IMR-90 (cell line): ENCODE measurements at regions not wholly inside any gene's neighbourhood (a gene's known extent, or its start where the extent isn't known, plus 50 kb on each side); places are given as distances from the start of the nearest gene placed in this dataset.
A peak's percentile ranks its signal among the peaks of the same experiment; 100 is the strongest.

Experiments
- ATAC-seq: fragments of 200-7000 bp; cut with Tn5 transposase; 2 replicates; pipeline ENCODE4 v1.9.1; 2020; ENCODE audit warnings: low read depth, mild to moderate bottlenecking, moderate library complexity
- BruUV-seq: library from RNA; stranded (reverse); fragments of 400-500 nt; replicated peaks from 2 replicates; lab custom pipeline; 2021; lab: Mats Ljungman, UMichigan
- CTCF ChIA-PET: fragments of 300-600 bp; formaldehyde crosslinking; extraction: SDS; loops from one replicate; lab custom pipeline; 2021; ENCODE audit warnings: antibody characterized with exemption; lab: Yijun Ruan, JAX
- POLR2A ChIA-PET: fragments of 300-600 bp; sonication (Branson Sonifier 250); formaldehyde crosslinking; loops from one replicate; lab custom pipeline; 2022; ENCODE audit warnings: antibody characterized with exemption; ENCODE audit not compliant: unreplicated experiment; lab: Charles Lee
- DNase-seq: peaks from one replicate; pipeline ENCODE4 v3.0.0; 2013
- H2AFZ ChIP-seq: replicated peaks from 2 replicates; pipeline ENCODE3; 2013; ENCODE audit warnings: low read length, mild to moderate bottlenecking; ENCODE audit not compliant: poor library complexity
- H2AK5ac ChIP-seq: 2 replicates; pipeline ENCODE4 v1.6.1; 2013; ENCODE audit warnings: low read depth, low read length, inconsistent platforms
- H2AK9ac ChIP-seq: replicated peaks from 2 replicates; pipeline ENCODE3; 2013; ENCODE audit warnings: mild to moderate bottlenecking, low read depth, low read length, moderate library complexity; ENCODE audit not compliant: poor library complexity
- H2BK120ac ChIP-seq: 2 replicates; pipeline ENCODE4 v1.6.1; 2013; ENCODE audit warnings: low read depth, low read length, inconsistent platforms
- H2BK15ac ChIP-seq: 3 replicates; pipeline ENCODE4 v1.6.1; 2013; ENCODE audit warnings: low read depth, low read length, inconsistent platforms
- H2BK20ac ChIP-seq: 2 replicates; pipeline ENCODE4 v1.6.1; 2013; ENCODE audit warnings: low read depth, mild to moderate bottlenecking, inconsistent platforms, low read length, moderate library complexity
- H2BK5ac ChIP-seq: 2 replicates; pipeline ENCODE4 v1.6.1; 2013; ENCODE audit warnings: mild to moderate bottlenecking, low read depth, low read length, inconsistent platforms; ENCODE audit not compliant: poor library complexity, severe bottlenecking
- H3K14ac ChIP-seq: replicated peaks from 2 replicates; pipeline ENCODE4 v1.6.1; 2013; ENCODE audit warnings: low read depth, low read length, inconsistent platforms
- H3K18ac ChIP-seq: 2 replicates; pipeline ENCODE4 v1.6.1; 2013; ENCODE audit warnings: low read depth, low read length, control low read depth
- H3K23ac ChIP-seq: 2 replicates; pipeline ENCODE4 v1.6.1; 2013; ENCODE audit warnings: low read depth, low read length, inconsistent platforms
- H3K27ac ChIP-seq: 2 replicates; pipeline ENCODE4 v1.5.1; 2013; ENCODE audit warnings: mild to moderate bottlenecking, control low read depth, low read length; ENCODE audit not compliant: insufficient read depth
- H3K27me3 ChIP-seq: 2 replicates; pipeline ENCODE4 v1.6.1; 2013; ENCODE audit warnings: low read length; ENCODE audit not compliant: control insufficient read depth, insufficient read depth
- H3K36me3 ChIP-seq: 2 replicates; pipeline ENCODE4 v1.6.1; 2013; ENCODE audit warnings: low read length, mixed read lengths; ENCODE audit not compliant: control insufficient read depth, insufficient read depth
- H3K4ac ChIP-seq: 2 replicates; pipeline ENCODE4 v1.6.1; 2013; ENCODE audit warnings: low read depth, low read length, inconsistent platforms
- H3K4me1 ChIP-seq: 2 replicates; pipeline ENCODE4 v1.6.1; 2013; ENCODE audit warnings: low read length, mixed read lengths; ENCODE audit not compliant: control insufficient read depth, insufficient read depth
- H3K4me2 ChIP-seq: 2 replicates; pipeline ENCODE4 v1.6.1; 2013; ENCODE audit warnings: low read depth, mild to moderate bottlenecking, control low read depth, low read length, moderate library complexity
- H3K4me3 ChIP-seq: 2 replicates; pipeline ENCODE4 v1.5.1; 2013; ENCODE audit warnings: low read depth, mild to moderate bottlenecking, control low read depth, low read length, moderate library complexity; ENCODE audit not compliant: insufficient read depth
- H3K56ac ChIP-seq: 2 replicates; pipeline ENCODE4 v1.6.1; 2013; ENCODE audit warnings: low read length, inconsistent platforms; ENCODE audit not compliant: insufficient read depth; ENCODE audit errors: extremely low read depth
- H3K79me1 ChIP-seq, 2 experiments: 2 replicates each; pipeline ENCODE4 v1.6.1; 2013; ENCODE audit warnings: low read length in 2 of 2, inconsistent platforms in 1 of 2, low read depth in 1 of 2
- H3K9ac ChIP-seq: 2 replicates; pipeline ENCODE4 v1.6.1; 2013; ENCODE audit warnings: low read depth, low read length, control low read depth
- H3K9me1 ChIP-seq: 2 replicates; pipeline ENCODE4 v1.6.1; 2013; ENCODE audit warnings: low read length, inconsistent platforms; ENCODE audit not compliant: insufficient read depth
- H3K9me3 ChIP-seq: 2 replicates; pipeline ENCODE4 v1.6.1; 2013; ENCODE audit warnings: low read length; ENCODE audit not compliant: control insufficient read depth, insufficient read depth
- H4K20me1 ChIP-seq: 2 replicates; pipeline ENCODE4 v1.6.1; 2013; ENCODE audit warnings: low read length, inconsistent platforms; ENCODE audit not compliant: insufficient read depth
- H4K5ac ChIP-seq: 2 replicates; pipeline ENCODE4 v1.6.1; 2013; ENCODE audit warnings: mild to moderate bottlenecking, low read depth, low read length, control low read depth
- H4K8ac ChIP-seq, 2 experiments: 2 replicates each; pipeline ENCODE4 v1.6.1; 2013; ENCODE audit warnings: low read depth in 2 of 2, low read length in 2 of 2, control low read depth in 1 of 2, inconsistent platforms in 1 of 2
- H4K91ac ChIP-seq: 2 replicates; pipeline ENCODE4 v1.6.1; 2013; ENCODE audit warnings: low read depth, low read length, inconsistent platforms; ENCODE audit not compliant: insufficient read depth
- BHLHE40 ChIP-seq: fragments of 150-350 bp; IDR thresholded peaks from 2 replicates; pipeline ENCODE4 v1.6.1; 2016; ENCODE audit warnings: mild to moderate bottlenecking, low read depth, low read length
- POLR2A ChIP-seq: IDR thresholded peaks from 2 replicates; pipeline ENCODE4 v1.6.1; 2012; ENCODE audit warnings: mild to moderate bottlenecking, low read depth, low read length
- WGBS, 2 experiments: methylation state at CpG; one replicate each; pipeline versions ENCODE4 v1.1.5 to v1.1.7; 2013; ENCODE audit warnings: missing lambda C conversion rate in 2 of 2; ENCODE audit not compliant: insufficient read length in 1 of 2; ENCODE audit errors: extremely low coverage in 2 of 2; 5-methylcytosine and 5-hydroxymethylcytosine counted together
- dilution Hi-C: fragments of 300-500 bp; cut with HindIII; formaldehyde crosslinking; loops from one replicate; pipeline ENCODE4 v1.14.3; 2018; ENCODE audit warnings: low sequenced_read_pairs; ENCODE audit not compliant: unreplicated experiment
- in situ Hi-C: fragments of 300-500 bp; cut with MboI; formaldehyde crosslinking; loops from 3 replicates; pipeline ENCODE4 v1.14.3; 2019; ENCODE audit warnings: low sequenced_read_pairs, inconsistent platforms, mixed read lengths
- intact Hi-C: fragments of 100-400 bp; cut with micrococcal nuclease; formaldehyde crosslinking; loops from 2 replicates; pipeline ENCODE4 v1.10.0; 2022

GRCh38 chr3:28971156-28971555 is 309.7 kb upstream of the RBMS3 start:
- WGBS, 2 experiments = no CpG with 5 or more reads among the region's 3 CpGs
- dilution Hi-C loops = no loop called here

More at GRCh38 chr3:28971156-28971555, 309.7 kb upstream of the RBMS3 start:
- ATAC-seq (no peak), DNase-seq (no peak)
- no peak overlapping the region for H3K27ac ChIP-seq
- H4K5ac ChIP-seq = no peak overlapping the region
- H3K14ac ChIP-seq = no peak overlapping the region
- H4K8ac ChIP-seq = no peak overlapping the region
- no peak overlapping the region for H4K91ac ChIP-seq
- no peak overlapping the region for H2BK20ac ChIP-seq
- no peak overlapping the region for H3K4ac ChIP-seq
- H3K4me2 ChIP-seq = no peak overlapping the region
- H2BK15ac ChIP-seq = no peak overlapping the region
- no peak overlapping the region for H3K56ac ChIP-seq
- H3K23ac ChIP-seq = no peak overlapping the region
- H3K27me3 ChIP-seq = no peaks in the 10 kb centered on the region
- no peak for TF ChIP-seq BHLHE40
- TF ChIP-seq POLR2A = no peak
- POLR2A ChIA-PET = no interaction called here
- no peak overlapping the region for H2AFZ ChIP-seq
- H3K9me1 ChIP-seq = no peaks in the 10 kb centered on the region
- intact Hi-C loops (no loop called here), in situ Hi-C loops (no loop called here)
- H3K4me1 ChIP-seq = no peaks in the 10 kb centered on the region
- no peak overlapping the region for H2BK5ac ChIP-seq
- CTCF ChIA-PET = no interaction called here
- BruUV-seq = no TSS peak
- no peaks in the 10 kb centered on the region for H4K20me1 ChIP-seq
- no peak overlapping the region for H3K18ac ChIP-seq
- no peak overlapping the region for H2BK120ac ChIP-seq
- no peaks in the 10 kb centered on the region; the same call in 1 of the 2 replicates for H3K9me3 ChIP-seq
- no peak overlapping the region for H2AK5ac ChIP-seq
- no peaks in the 10 kb centered on the region for H3K79me1 ChIP-seq
- peak overlapping the region; percentile 15 for H2AK9ac ChIP-seq
- no peaks in the 10 kb centered on the region for H3K36me3 ChIP-seq
- no peak overlapping the region for H3K4me3 ChIP-seq
- H3K9ac ChIP-seq = no peak overlapping the region
